Skin of body (tissue), 1 donor: ENCODE measurements at regions not wholly inside any gene's neighbourhood (a gene's known extent, or its start where the extent isn't known, plus 50 kb on each side); places are given as distances from the start of the nearest gene placed in this dataset.

Source experiments
- DNase-seq: peaks from one replicate; lab custom pipeline; 2025; lab: John Stamatoyannopoulos, UW

DNA sequence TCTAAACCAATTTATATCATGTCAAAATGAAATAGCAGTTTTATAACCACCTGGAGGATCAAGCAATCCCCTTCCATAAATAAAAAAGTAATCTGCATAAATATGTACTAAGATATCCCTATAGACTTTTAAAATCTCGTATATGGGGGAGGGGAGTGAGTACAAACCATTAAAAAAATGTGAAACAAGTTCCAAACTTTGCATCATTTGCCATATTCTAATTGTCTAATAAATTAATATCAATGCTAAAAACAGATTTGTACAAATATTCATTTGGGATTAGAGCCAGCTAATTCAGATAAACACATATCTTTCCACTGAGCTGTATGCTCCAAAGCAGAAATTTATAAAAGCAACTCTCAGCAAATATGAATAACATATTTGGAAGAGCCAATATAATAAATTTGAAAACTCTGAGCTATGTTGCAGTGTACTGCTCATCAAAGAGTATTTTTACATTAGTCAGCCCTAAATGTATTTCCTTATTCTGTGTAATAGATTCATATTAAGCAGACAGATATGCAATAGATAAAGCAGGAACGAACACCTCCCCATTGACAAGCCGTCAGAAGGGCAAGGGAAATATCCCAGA lies 970.2 kb downstream of the EFNB2 start:
- peak; percentile 51 for DNase-seq

DNA sequence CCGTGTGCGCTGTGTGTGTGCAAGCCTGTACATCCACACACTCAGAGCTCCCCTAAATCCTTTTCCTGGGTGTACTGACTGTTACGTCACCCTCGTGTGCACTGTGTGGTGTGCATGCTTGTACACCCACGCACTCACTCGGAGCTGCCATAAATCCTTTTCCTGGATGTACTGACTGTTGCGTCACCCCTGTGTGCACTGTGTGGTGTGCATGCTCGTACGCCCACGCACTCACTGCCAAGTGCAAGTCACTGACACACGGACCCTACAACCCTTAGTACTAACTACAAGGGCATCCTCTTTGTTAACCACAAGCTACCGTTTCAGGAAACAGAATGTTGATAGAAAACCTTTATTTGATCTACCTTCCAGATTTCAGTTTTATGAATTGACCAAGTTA lies 983.4 kb downstream of the EFNB2 start:
- no peak for DNase-seq

DNA sequence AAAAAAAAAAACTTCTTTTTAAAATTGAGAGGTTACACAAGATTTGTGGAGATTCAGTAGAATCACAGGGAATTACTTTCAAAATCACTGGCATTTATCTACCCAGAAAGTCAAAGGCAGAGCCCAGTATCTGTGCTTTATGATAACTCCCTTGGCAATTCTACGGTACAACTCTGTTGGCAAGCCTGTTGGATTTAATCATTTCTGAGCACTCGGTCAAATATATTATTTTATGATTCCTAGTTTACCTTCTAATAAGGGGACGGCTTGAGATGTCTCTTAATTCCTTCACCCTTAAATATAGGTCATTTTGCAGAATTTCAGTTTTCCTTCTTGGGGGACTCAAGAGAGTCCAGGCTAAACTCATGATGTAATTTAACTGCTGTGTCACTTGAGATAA lies 987.6 kb downstream of the EFNB2 start:
- DNase-seq: no peak

DNA sequence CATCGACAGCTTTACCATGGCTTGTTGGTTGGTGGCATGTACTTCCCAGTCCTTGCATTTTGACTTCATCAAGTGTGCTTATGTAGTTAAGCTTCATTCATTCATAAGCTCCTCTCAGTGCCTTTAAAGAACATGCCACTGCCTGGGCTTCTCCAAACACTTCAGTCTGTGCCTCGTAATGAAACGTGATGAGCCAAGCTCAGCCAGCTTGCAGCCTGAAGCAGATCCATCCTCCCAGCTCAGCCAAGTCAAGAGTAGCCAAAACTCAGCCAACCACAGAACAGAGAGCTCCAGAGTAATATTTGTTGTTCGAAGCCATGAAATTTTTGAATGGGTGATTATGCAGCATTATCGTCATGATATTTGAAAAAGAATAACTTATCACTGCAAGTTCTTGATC lies 989.7 kb downstream of the EFNB2 start:
- DNase-seq: no peak

DNA sequence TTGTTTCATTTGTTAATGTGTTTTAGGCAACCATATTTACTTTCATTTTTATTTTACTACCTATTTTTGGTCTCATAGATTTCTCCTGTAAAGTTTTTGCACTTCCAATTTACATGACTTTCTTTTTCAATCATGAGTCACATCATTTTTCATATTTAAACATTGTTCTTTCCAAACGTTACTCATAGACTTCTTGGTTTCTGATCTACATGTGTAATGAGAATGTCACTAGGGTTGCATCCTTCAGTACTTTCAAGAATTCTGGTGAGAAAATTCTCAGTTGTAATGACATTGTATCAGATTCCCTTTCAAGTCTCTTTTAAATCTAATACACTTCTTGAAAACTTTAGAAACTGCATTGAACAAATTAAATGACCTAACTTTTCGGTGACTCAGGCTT lies 991.7 kb downstream of the EFNB2 start:
- no peak for DNase-seq

DNA sequence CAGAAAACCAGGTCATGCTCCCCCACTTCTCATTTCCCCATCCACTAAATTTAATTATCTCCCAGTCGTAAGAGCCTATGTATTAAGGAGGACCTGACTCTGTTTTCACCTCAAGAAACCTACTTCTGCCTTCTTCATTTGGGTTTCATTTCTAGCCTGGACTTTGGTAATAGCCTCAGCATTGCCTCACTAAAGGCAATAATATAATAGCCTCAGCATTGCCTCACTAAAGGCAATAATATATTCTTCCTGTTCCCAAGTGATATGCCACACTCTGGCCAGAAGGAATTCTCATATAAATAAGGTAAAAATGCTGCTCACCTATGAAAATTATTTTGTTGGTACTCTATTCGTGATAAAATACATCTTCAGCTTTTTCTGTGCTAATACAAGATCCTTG lies 993.9 kb downstream of the EFNB2 start:
- no peak for DNase-seq

DNA sequence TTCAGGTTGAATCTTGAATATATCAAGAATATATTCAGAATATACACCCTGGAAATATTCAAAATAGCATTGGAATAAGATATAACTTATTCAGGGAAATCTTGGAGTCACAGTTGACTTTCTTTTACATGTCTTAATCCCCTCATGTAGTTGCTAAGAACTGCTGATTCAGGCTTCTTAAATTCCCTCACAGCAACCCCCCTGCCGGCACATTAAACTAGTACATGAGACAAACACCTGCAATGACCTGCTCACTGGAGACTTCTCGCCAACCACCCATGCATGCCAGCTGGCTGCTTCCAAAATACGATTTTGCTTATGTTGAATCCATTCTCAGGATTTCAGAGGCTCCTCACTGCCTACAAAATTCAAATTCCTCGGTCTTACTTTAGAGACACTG lies 997.1 kb downstream of the EFNB2 start:
- DNase-seq: no peak

DNA sequence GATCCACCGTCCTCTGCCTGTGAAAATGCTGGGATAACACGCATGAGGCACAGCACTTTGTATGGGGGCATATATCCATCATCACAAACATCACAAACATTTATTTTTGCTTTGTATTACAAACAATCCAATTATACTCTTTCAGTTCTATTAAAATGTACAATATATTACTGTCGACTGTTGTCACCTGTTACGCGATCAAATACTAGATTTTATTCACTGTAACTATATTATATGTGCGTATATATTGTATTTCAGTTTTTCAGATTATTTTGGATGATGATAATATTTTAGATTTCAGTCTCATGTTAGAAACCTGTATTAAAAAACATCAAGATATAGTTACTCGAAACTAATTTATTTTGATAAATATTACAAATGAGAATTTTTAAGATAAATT lies 998.3 kb downstream of the EFNB2 start:
- DNase-seq: no peak

DNA sequence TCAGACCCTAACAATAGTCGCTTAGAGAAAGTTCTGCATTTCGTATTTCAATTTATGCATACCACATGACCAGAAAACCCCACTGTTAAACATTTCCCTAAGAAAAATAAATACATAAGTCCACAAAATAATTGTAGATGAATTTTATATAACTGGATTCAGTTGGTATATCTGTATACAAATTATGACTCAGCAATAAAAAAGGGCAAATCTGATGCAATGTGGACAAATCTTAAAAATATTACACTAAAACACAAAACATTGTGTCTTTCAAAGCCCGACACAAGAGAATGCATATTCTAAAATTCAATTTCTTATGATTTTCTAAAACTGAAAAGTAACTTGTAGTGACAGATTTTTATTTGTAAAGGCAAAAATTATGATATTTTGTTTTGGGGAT lies 1005.0 kb downstream of the EFNB2 start:
- no peak for DNase-seq

DNA sequence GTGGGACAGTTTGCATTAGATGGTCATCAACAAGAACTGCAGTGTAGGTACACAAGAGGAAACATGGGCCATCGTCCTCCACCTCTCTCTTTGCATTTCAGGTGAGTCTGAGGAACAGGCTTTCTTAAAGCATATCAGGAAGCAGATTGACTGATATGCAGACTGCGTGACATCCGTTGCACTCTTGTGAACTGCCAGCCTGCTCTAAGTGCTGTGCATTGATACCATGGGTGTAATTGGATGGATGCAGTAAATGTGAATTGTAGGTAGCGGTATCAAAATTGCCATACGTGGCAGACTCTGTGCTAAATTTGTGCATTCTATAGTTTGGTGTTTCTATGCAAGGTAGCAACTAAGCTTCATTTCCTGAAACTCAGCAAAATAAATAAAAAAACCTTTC lies 1008.3 kb downstream of the EFNB2 start:
- DNase-seq: no peak

DNA sequence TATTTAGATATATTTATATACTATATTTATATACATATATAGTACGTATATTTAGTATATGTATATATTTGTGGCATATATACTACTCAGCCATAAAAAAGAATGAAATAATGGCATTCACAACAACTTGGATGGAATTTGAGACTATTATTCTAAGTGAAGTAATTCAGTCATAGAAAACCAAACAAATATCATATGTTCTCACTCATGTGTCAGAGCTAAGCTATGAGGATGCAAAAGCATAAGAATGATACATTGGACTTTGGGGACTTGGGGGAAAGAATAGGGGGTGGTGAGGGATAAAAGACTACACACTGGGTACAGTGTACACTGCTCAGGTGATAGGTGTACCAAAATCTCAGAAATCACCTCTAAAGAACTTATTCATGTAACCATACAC lies 1015.7 kb downstream of the EFNB2 start:
- no peak for DNase-seq

DNA sequence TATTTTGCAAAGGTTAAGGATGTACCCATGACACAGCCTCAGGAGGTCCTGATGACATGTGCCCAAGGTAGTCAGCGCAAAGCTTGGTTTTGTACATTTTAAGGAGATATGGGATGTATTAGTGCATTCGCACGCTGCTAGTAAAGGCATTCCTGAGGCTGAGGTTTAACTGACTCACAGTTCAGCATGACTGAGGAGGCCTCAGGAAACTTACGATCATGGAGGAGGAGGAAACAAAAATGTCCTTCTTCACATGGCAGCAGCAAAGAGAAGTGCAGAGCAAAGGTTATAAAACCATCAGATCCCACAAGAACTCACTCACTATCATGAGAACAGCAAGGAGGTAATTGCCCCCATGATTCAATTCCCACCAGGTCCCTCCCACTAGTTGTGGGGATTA lies 1017.4 kb downstream of the EFNB2 start:
- DNase-seq: no peak

DNA sequence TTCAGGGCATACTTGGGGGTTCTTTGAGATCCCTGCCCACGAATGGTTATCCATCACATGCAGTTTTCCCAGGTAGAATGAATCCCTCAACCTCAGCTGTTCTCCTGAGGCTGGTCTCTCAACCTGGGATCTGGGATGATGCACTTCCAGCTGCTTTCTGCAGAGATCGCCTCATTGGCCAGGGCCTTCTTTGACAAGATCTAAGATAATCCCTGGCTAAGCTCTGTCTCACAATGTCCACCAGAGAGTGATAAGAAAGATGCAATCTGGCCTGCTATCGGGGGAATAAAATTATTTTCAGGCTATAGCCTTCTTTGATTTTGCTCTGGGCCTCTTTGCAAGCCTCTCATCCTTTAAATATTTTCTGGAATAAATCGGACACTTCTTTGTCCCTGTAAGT lies 1021.1 kb downstream of the EFNB2 start:
- DNase-seq: no peak

DNA sequence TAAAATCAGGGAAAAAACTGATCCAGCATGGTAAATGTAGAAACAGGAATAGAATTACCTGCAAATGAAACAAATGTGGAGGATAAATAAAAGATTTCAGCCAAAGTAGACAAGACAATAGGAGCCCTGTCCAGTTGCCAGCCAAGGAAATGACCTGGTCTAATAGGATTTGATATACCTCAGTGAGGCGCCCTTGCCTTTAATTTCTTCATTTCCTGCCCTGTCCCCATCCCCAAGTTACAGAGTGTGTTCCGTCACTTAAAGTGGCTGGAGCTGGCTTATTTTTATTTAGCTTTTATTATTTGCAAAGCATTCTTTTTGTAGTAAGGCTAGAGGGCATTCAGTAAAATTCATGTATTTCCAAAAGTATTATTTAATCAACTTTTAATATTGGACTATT lies 1022.0 kb downstream of the EFNB2 start:
- no peak for DNase-seq

DNA sequence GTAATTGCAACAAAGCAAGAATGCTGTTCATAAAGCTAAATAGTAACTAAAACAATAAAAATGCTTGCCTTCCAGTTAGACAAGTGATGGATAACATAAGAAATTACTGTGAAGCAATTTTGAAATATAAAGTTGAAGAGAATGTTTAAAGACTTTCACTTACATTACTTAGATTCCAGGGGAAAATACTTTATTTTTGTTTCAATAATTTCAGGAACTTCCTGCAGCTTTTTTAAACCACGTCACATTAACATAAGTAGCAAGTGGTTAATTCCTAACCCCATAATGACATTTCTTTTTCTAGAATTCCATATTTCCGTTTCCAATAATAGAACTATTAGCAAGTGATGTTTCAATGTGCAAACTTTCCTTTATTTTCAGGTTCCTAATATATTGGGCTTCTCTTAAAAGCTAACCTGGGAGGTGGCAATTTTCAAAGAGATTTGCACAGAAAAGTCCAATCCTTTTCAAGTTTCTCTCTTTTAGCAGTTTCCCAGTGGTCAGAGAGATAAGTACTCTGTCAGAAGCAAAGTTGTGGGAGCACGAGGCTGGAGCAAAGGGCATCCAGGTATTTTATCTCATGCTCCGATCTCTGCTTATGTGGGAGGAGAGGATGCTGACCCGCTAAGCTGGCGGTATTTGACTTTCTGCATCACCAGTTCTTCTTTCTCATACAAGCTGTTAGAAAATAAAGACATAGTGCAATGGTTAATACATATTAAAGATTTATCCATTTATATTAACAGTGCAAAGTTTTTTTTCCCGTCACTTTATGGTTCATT lies 1025.3 kb downstream of the EFNB2 start:
- no peak for DNase-seq

DNA sequence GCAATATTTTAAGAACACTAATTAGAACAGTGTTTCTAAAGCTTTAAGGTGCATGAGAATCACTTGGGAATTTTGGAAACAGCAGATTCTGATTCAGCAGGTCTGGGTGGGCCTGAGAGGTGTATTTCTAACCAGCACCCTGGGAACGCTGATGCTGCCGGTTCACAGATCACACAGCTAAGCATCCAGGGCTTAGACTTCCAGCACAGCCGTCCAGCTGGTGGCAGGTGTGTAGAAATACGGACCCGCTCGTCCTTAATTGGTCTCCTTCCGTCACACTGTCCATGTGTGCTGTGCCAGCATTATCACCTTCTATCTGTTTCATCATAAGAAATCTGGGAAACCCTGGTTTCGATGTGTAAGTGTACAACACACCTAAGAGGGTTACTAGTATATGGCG lies 1029.0 kb downstream of the EFNB2 start:
- no peak for DNase-seq

DNA sequence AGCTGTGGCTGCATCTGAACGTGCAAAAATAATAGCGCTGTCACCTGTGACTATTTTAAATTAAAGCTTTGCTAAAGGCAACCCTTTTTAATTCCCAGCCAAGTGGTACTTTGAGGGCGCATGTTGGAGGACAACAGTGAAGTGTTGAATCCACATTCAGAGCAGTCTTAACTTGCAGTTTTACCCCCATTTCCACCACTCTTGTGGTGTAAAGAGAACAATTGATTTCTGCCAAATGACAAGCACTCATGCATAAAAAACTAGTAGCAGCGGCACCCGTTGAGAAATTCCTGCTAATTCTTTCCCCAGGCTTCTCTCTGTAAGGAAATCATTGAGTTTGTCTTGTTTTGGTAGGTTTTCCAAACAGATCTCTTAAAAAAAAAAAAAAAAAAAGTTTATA lies 1033.3 kb downstream of the EFNB2 start:
- DNase-seq: no peak

DNA sequence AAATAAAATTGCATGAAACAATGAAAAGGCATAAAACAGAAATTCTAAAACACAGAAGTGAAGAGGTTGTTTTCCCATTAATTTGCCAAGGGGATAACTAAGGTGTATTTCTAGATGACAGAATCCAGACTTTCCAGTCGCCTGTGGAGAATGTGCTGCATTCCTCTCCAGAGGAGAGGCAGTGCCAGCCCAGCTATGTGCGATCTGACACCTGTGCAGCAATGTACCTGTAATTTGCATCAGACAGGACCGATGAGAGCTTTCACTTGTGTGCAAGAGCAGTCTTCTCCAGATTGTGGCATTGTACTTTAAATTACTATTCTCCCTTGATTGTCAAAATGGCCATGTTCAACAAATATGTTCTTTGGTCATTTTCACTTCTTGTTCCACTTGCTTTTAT lies 1037.9 kb downstream of the EFNB2 start:
- DNase-seq: no peak

DNA sequence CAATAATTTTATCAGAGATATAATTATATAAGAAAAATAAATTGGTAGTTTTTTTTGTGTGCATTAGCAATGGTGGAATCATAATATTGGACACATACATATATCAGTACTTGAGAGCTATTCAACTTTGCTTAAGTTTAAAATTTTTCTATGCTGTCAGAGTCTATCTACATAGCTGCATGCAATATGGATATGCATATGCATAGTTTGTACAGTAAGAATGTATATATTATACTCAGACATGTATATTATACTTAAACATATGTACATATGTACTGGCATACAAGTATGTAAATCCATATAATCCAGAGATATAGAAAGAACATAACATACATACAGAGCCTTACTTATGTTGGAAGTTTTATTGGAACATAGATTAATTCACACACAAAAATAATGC lies 1043.2 kb downstream of the EFNB2 start:
- no peak for DNase-seq

DNA sequence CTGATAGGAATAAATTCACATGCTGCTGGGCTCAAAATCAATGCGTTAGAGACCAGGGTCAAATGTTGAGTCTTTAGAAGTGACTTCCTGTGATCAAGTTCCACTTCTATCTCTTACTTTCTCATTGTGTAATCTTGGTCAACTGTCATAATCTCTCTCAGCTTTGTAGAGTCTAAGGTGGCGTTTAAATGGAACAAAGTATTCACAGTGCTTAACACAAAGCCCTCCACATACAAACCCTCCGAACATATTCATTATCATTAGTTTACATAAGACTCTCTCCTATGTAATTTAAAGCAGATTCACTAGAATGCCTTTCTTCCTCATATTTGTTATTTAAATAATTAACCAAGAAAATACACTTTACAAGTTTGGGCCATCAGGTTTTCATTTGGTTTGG lies 1044.1 kb downstream of the EFNB2 start:
- no peak for DNase-seq

DNA sequence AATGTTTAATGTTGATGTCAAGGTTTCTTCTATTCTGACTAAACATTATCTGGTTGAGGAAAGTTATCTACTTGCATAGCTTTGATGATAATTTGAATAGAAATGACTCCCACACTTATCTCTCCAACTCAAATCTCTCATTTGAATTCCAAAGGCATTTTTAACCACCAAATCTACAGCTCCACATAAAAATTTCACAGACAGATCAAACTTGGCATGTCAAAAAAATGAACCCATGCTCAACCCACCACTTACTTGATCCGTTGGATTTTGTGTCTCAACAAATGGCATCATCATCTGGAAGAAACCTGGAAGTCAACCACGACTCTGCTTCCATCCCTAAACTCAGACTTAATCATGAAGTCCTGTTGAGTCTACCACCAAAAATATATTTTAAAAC lies 1050.4 kb downstream of the EFNB2 start:
- DNase-seq: no peak

DNA sequence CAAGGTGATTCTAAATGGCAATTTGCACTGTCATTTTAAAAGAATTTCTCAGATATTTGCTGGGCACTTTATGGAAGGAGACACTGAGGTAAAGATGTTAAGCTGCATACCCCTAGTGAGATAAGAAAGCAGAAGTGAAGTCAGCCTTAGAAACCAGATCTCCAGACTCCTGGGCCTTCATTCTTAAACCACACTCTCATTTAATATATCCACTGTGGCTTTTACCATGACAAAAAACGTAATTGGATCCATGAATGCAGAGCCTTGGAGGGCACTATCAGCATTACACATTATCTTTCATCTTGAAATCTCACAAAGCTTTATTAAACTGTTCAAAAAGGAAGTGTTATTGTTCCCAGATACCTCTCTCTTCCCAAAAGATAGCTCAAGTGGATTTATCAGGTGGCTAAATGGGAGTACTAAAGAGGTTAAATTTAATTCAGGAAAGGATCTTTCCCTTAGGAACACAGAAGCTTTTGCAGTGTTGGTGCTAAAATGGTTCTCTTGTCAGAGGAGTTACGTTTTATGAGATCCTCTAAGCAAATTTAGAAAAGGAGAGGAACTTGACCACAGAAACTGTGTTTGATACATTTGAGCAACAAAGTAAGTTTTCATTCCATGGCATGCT lies 1060.4 kb downstream of the EFNB2 start:
- no peak for DNase-seq

DNA sequence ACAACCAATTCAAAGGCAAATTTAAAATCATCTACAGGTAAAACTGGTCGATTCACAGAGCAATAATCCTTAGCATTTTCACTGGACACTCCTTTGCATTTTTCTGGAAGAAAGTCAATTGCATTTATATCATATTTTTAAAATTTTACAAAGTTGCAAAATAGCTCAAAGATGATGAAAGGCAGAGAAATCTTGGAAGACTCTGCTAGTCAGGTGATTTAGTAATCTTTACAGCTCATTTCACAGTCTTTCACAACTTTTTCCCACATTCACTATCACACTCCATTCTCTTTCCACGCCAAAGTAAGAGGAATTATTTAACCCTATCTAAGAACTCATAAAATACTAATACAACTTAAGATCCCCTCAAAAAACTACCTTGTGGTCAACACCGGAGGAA lies 1063.8 kb downstream of the EFNB2 start:
- no peak for DNase-seq
